ENCODE measurements at regions not wholly inside any gene's neighbourhood (a gene's known extent, or its start where the extent isn't known, plus 50 kb on each side); places are given as distances from the start of the nearest gene placed in this dataset.

- TF ChIP-seq RCOR1 (IDR thresholded peaks at IDR 0.05; ENCODE audit: low read length) (no peak), RAD21 (IDR thresholded peaks at IDR 0.05; ENCODE audit: low read length) (no peak)
These were observed 164.2 kb upstream of the PUM3 start for GRCh38 chr9:3008091-3008490.

Data from SK-N-SH (cell line).